CD4-positive, alpha-beta T cell treated with Interleukin-1 beta for 1 hour (primary cell): ENCODE measurements at regions not wholly inside any gene's neighbourhood (a gene's known extent, or its start where the extent isn't known, plus 50 kb on each side); places are given as distances from the start of the nearest gene placed in this dataset.
"Not testable (repeated sequence)": the region's sequence is repeated elsewhere in the genome, so short reads cannot be mapped to it uniquely, and the experiment has no call there.

Experiments used
- DNase-seq, 2 donors: peaks; one replicate each; pipeline ENCODE4 v3.0.0-alpha.2; 2020 to 2022

DNA sequence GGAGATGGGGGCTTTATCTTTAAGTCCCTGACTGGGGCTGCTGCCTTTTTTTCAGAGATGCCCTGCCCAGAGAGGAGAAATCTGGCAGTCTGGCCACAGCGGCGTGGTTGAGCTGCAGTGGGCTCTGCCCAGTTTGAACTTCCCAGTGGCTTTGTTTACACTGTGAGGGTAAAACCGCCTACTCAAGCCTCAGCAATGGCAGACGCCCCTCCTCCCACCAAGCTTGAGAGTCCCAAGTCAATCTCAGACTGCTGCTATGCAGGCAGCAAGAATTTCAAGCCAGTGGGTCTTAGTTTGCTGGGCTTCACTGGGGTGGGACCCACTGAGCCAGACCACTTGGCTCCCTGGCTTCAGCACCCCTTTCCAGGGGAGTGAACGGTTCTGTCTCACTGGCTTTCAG is 76.4 kb upstream of the DNAJC1 start:
- DNase-seq = not testable (repeated sequence)

GRCh38 chr10:22071332-22071731 is 67.8 kb upstream of the DNAJC1 start:
- DNase-seq = no peak

- DNase-seq = no peak
Observed at GRCh38 chr10:22067091-22067490, 63.6 kb upstream of the DNAJC1 start.

- peak; percentile 15 to 41 for DNase-seq
Observed at GRCh38 chr10:22060984-22061383, 57.5 kb upstream of the DNAJC1 start.

GRCh38 chr10:22058201-22058600 is 54.7 kb upstream of the DNAJC1 start:
- DNase-seq = no peak

DNA sequence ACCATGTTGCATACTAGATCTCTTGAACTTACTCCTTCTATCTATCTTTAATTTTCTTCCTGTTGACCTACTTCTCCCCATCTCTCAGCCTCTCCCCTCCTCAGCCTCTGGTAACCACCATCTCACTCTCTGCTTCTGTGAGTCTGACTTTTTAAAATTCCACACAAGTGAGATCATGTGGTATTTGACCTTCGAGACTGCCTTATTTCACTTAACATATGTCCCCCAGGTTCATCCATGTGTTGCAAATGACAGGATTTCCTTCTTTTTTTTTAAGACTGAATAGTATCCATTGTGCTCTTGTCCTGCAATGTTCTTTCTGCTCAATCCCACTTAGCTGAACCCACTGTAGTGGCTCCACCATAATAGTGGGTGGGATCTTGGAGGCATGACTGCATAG is 51.4 kb upstream of the DNAJC1 start:
- no peak for DNase-seq
